HuH-7 (cell line): ENCODE measurements at regions not wholly inside any gene's neighbourhood (a gene's known extent, or its start where the extent isn't known, plus 50 kb on each side); places are given as distances from the start of the nearest gene placed in this dataset.

Experiments used
- DNase-seq: peaks from one replicate; pipeline ENCODE4 v3.0.0; 2011; ENCODE audit warnings: low spot score

- DNase-seq = no peak
Observed at GRCh38 chr3:153313302-153313965, 151.4 kb downstream of the RAP2B start.

- no peak for DNase-seq
Observed at GRCh38 chr3:153314038-153314437, 152.0 kb downstream of the RAP2B start.

- DNase-seq = no peak
Observed at GRCh38 chr3:153315781-153316180, 153.8 kb downstream of the RAP2B start.

- no peak for DNase-seq
Observed at GRCh38 chr3:153319705-153320554, 157.9 kb downstream of the RAP2B start.

GRCh38 chr3:153320585-153321128, 158.6 kb downstream of the RAP2B start:
- DNase-seq = no peak

GRCh38 chr3:153328690-153329089, 166.7 kb downstream of the RAP2B start:
- no peak for DNase-seq

GRCh38 chr3:153330901-153331300, 168.9 kb downstream of the RAP2B start:
- no peak for DNase-seq

- DNase-seq = no peak
Observed at GRCh38 chr3:153331676-153332075, 169.7 kb downstream of the RAP2B start.

GRCh38 chr3:153334558-153334957, 172.5 kb downstream of the RAP2B start:
- no peak for DNase-seq

GRCh38 chr3:153337369-153337768, 175.3 kb downstream of the RAP2B start:
- no peak for DNase-seq

GRCh38 chr3:153338487-153338886, 176.5 kb downstream of the RAP2B start:
- no peak for DNase-seq

- DNase-seq = no peak
Observed at GRCh38 chr3:153339065-153339464, 177.0 kb downstream of the RAP2B start.

GRCh38 chr3:153343988-153344782, 182.2 kb downstream of the RAP2B start:
- DNase-seq = no peak

- no peak for DNase-seq
Observed at GRCh38 chr3:153348457-153349107, 186.6 kb downstream of the RAP2B start.

GRCh38 chr3:153349108-153349499, 187.1 kb downstream of the RAP2B start:
- no peak for DNase-seq

GRCh38 chr3:153350420-153350819, 188.4 kb downstream of the RAP2B start:
- peak; percentile 9 for DNase-seq

GRCh38 chr3:153354641-153355040, 192.6 kb downstream of the RAP2B start:
- DNase-seq = no peak

GRCh38 chr3:153355559-153355958, 193.5 kb downstream of the RAP2B start:
- DNase-seq = no peak

GRCh38 chr3:153356908-153357307, 194.9 kb downstream of the RAP2B start:
- DNase-seq = no peak

GRCh38 chr3:153357436-153357835, 195.4 kb downstream of the RAP2B start:
- DNase-seq = no peak

- DNase-seq = no peak
Observed at GRCh38 chr3:153369561-153370374, 207.7 kb downstream of the RAP2B start.
